ENCODE measurements at regions not wholly inside any gene's neighbourhood (a gene's known extent, or its start where the extent isn't known, plus 50 kb on each side); places are given as distances from the start of the nearest gene placed in this dataset.

GRCh38 chr18:68494802-68495581, 219.9 kb downstream of the TMX3 start:
- H3K4me1 ChIP-seq (ENCODE audit: low read depth): no peaks in the 10 kb centered on the region
- DNase-seq: no peak
- no peaks in the 10 kb centered on the region for H3K36me3 ChIP-seq (ENCODE audit: low read depth)
- H3K4me3 ChIP-seq: no peak overlapping the region
- intact Hi-C loops (cut with DNase I, micrococcal nuclease): no loop called here
- no peak for TF ChIP-seq CTCF (IDR thresholded peaks at IDR 0.05)
- ATAC-seq: no peak
- no peaks in the 10 kb centered on the region for H3K9me3 ChIP-seq

DNA sequence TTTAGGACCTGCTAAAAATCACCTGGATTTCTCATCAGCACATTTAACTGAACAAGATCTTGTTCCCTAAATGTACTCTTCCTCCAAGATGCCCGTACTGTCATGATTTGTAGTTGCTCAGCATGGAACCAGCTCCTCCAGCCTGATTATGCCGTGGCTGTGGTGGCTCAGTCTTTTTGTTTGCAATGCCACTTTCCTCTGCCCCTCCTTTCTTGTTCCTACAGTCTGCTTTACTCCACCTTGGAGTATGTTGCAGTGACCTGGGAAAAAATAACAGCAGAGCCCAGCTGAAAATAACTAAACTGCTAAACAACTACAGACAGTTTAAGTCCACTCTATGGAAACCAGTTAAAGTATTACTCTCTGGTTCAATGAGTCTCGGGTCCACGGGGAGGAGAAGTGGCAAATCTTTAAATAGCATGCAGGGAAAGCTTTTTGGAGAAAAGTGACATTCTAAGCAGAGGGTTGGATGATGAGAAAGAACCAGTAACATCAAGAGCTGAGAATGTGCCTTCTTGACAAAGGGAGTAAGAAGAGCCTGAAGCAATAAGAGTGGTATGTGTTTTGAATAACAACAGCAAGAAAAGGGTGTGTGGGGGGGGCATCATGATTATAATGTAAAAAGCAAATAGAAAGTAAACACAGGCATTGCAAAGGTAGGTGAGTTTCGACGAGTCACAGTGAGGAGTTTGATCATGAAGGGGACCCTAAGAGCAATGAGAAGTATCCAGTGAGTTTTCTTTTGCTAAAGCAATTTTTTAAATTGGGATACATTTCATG, 225.7 kb downstream of the TMX3 start:
- DNase-seq (no peak), ATAC-seq (no peak)
- H3K4me3 ChIP-seq: no peak overlapping the region
- H3K9me3 ChIP-seq: no peaks in the 10 kb centered on the region
- no peaks in the 10 kb centered on the region for H3K4me1 ChIP-seq (ENCODE audit: low read depth)
- no peaks in the 10 kb centered on the region for H3K36me3 ChIP-seq (ENCODE audit: low read depth)
- intact Hi-C loops (cut with DNase I, micrococcal nuclease): no loop called here
- TF ChIP-seq CTCF (IDR thresholded peaks at IDR 0.05): no peak

GRCh38 chr18:68484241-68484640, 230.7 kb downstream of the TMX3 start:
- DNase-seq: no peak
- Histone ChIP-seq H3K9me3 (no peaks in the 10 kb centered on the region), H3K4me1 (ENCODE audit: low read depth) (no peaks in the 10 kb centered on the region), H3K4me3 (no peak overlapping the region), H3K36me3 (ENCODE audit: low read depth) (no peaks in the 10 kb centered on the region)
- intact Hi-C loops (cut with DNase I, micrococcal nuclease): no loop called here
- no peak for ATAC-seq
- TF ChIP-seq CTCF (IDR thresholded peaks at IDR 0.05): no peak

DNA sequence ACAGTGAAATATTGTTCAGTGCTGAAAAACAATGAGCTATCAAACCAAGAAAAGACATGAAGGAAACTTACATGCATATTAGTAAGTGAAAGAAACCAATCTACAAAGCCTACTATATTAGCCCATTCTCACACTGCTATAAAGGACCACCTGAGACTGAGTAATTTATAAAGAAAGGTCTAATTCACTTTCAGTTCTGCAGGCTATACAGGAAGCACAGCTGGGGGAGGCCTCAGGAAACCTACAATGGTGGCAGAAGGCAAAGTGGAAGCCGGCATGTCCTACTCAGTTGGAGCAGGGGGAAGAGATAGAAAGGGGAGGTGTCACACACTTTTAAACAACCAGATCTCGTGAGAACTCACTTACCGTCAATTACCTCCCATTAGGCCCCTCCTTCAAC, 232.1 kb downstream of the TMX3 start:
- no peak overlapping the region for H3K4me3 ChIP-seq
- no peaks in the 10 kb centered on the region for H3K9me3 ChIP-seq
- no peaks in the 10 kb centered on the region for H3K36me3 ChIP-seq (ENCODE audit: low read depth)
- no peak for ATAC-seq
- TF ChIP-seq CTCF (IDR thresholded peaks at IDR 0.05): no peak
- intact Hi-C loops (cut with DNase I, micrococcal nuclease): no loop called here
- H3K4me1 ChIP-seq (ENCODE audit: low read depth): no peaks in the 10 kb centered on the region
- no peak for DNase-seq

DNA sequence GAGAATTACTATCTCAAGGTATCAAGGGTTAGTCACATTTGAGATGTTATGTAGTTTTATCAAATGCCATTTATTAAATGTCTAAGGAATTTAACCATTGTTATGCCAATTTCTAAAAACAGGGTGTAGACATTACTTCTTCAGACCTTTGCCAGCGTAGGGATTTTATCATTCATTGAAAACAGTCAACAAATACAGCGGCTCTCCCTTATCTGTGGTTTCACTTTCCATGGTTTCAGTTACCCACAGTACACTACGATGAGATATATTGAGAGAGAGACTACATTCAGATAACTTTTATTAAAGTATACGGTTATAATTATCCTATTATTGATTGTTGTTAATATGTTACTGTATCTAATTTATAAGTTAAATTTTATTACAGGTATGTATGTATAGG, 234.7 kb downstream of the TMX3 start:
- intact Hi-C loops (cut with DNase I, micrococcal nuclease): no loop called here
- no peaks in the 10 kb centered on the region for H3K4me1 ChIP-seq (ENCODE audit: low read depth)
- DNase-seq: no peak
- ATAC-seq: no peak
- no peak overlapping the region for H3K4me3 ChIP-seq
- no peaks in the 10 kb centered on the region for H3K36me3 ChIP-seq (ENCODE audit: low read depth)
- H3K9me3 ChIP-seq: no peaks in the 10 kb centered on the region
- no peak for TF ChIP-seq CTCF (IDR thresholded peaks at IDR 0.05)
